Renal cortex interstitium (tissue), 11 donors: ENCODE measurements at regions not wholly inside any gene's neighbourhood (a gene's known extent, or its start where the extent isn't known, plus 50 kb on each side); places are given as distances from the start of the nearest gene placed in this dataset.

Experiments used
- DNase-seq, 11 donors: peaks; one replicate each; pipeline ENCODE4 v3.0.0-alpha.2; 2013; ENCODE audit warnings: low read depth in 9 of 11, low spot score in 4 of 11; ENCODE audit errors: extremely low read depth in 1 of 11

DNA sequence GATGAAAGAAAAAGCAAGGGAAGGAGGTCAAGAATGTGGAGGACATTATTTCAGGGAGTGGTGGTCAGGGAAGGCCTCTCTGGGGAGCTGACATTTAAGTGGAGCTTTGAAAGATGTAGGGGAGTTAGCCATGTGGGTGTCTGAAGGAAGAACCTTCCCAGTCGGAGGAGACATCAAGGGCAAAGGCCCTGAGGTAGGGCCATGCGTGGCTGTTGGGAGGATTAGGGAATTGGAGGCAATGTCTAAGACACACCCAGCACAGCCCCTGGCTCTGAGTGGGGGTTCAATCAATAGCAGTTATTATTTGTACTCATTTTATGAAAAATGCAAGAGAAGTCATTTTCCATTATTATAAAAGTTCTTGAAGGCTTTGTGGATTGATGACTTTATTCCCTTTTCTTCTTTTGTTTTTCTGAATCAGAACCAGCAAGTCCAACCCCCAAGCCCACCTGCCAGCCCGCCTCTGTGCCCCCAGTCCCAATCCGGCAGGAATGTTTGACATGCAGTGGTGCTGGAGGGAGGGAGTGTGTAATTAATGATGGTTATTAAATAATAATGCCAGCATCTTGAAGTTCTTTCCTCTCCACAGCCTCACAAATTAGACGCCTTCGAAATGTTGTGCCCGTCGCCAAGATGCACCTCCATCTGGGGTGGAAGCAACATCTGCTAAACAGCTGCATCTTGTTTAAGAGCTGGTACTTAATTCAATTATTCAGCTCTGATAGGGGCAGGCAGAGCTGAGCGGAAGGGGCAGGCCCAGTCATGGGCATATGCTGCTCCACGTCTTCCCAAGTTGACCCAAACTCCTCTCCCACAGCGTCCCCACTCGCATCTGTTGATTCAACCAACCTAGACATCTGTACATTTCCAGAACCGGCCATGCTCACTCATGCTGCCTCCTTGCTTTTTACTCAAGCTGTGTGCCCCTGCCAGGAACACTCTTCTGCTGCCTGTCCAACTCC, 81.3 kb upstream of the SIRPA start:
- DNase-seq: no peak

GRCh38 chr20:1813101-1813529, 82.1 kb upstream of the SIRPA start:
- no peak for DNase-seq

- no peak for DNase-seq
These were observed 83.3 kb upstream of the SIRPA start for GRCh38 chr20:1811621-1812498.

GRCh38 chr20:1810926-1811620, 84.1 kb upstream of the SIRPA start:
- no peak for DNase-seq

DNA sequence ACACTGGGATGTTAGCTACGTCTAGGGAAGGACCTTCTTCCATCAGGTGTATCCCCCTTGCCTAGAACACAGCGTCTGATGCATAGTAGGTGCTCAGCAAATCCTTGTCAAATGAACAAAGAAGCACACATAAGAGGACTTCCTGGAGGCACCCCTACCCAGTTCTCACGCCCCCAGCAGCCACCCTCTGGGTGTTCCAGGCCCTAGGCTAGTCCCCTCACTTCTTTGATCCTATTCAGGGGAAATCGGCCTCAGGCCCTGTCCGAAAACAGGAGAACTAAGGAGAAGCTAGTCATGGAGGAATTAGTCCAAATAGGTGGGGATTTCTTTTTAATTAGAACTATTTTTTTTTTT, 84.7 kb upstream of the SIRPA start:
- DNase-seq: no peak

- DNase-seq: no peak
These were observed 85.3 kb upstream of the SIRPA start for GRCh38 chr20:1809611-1810510.

DNA sequence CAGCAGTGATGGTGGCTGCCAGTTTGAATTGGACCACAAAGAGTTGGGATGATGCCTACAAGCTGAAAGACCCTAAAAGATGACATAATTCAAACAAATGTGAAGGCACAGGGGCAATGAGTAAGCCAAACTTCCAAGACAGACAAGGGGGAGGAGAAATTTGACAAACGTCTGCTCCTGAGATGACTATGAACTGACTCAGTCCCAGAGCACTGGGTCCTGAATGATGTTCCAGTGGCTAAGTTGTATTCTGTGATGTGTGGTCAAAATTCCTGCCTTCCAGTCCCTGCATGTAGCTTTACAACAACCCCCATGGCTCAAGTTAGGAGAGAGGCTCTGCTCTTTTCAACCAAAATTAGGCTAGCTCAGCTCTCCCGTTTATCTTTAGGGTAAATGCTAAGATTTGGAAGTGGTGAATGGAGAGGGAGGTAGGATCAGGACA, 86.1 kb upstream of the SIRPA start:
- DNase-seq: no peak

DNA sequence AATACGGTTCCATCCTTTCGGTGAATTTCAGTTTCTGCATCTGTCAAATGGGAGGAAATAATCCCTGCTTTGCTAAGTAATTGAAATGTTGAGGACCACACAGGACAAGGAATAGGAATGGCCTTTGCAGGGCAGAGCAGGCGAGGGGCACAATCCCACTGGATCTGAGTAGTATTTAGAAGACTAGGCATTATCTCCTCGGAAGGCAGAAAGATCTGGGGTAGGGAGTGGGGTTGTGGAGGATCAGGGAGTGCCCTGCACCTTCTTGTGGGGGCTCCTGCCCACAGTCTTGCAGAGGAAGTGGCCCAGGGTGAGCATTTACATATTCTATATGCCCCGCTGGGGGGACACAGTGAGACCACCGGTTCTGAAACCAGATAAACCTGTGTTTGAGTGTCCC, 87.1 kb upstream of the SIRPA start:
- no peak for DNase-seq

DNA sequence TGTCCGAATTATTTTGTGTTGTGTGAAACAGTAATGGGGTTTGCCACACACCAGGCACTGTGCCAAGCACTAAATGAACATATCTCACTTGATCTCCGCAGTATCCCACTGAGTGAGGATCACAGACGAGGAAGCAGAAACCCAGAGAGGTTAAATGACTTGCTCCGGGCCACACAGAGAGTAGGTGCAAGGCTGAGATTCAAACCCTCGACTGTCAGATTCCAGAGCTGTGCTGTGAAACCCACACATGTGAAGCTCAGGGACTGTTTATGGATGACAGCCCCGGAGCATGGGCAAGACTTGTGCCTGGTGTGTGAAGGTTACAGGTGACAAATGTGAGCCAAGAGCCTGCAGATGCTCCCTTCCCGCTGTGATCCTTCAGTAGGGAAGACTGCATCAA, 87.8 kb upstream of the SIRPA start:
- no peak for DNase-seq

- no peak for DNase-seq
These were observed 88.8 kb upstream of the SIRPA start for GRCh38 chr20:1806456-1806855.

DNA sequence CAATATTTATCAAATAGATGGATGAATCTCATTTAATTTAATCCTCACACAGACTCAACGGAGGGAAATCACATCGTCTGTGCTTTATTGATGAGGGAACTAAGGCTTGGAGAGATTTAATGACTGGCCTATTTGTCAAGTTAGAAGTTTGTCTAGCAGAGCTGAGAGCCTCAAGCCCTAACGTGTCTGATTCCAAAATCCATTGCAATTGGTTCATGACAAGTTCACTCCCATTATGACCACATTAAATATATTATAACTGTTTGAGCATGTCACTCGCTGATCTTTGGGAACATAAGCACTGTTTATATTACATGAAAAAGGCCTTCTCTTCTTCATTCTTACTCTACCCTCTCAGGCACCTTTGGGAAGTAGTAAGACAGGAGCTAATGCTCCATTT, 89.4 kb upstream of the SIRPA start:
- DNase-seq: no peak

- DNase-seq: no peak
These were observed 90.0 kb upstream of the SIRPA start for GRCh38 chr20:1805161-1805581.

DNA sequence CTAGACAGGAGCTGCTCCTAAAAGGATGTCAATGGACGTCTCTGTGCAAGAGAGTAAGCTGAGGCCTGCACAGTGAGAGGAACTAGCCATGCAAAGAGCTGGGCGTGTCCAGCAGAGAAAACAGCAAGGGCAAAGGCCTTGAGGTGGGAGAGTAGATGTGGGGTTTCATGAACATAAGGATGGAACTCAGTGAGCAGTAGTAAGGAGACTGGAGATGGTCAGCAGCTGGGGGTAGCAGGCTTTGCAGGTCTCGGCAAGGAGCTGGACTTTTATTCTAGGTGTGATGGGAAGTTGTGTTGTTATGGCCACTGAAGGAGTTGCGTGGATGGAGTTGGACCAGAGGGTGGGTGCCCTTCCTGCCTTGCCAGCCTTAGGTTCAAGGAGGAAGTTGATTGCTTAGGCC, 90.7 kb upstream of the SIRPA start:
- no peak for DNase-seq

DNA sequence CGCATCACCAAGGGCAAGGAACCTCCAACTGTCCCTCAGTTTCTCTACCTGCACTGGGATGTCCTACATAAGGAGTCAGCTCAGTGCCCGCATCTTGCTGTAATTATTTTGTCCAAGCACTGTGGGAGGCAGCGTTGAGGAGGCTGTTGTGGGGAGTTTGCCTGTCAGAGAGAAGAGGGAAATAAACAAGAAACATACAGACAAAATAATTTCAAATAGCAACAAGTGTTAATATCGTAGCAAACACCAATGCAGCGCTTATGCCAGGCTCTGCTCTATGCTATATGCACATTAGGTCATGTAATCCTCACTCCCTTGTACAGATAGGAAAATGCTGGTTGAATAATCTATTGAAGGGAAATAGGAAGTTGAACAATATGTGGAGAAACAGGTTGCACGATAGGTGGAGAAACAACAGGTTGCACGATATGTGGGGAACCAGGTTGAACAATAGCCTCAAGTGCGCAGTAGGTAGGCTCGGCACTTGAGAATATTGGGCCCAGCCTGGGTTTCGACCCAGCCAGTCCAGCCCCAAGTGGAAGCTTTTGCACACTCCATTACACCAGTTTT, 91.2 kb upstream of the SIRPA start:
- DNase-seq: no peak

GRCh38 chr20:1803061-1803931, 91.9 kb upstream of the SIRPA start:
- peak in 9 of 11 donors; percentile 32 to 69 (median 53) for DNase-seq

DNA sequence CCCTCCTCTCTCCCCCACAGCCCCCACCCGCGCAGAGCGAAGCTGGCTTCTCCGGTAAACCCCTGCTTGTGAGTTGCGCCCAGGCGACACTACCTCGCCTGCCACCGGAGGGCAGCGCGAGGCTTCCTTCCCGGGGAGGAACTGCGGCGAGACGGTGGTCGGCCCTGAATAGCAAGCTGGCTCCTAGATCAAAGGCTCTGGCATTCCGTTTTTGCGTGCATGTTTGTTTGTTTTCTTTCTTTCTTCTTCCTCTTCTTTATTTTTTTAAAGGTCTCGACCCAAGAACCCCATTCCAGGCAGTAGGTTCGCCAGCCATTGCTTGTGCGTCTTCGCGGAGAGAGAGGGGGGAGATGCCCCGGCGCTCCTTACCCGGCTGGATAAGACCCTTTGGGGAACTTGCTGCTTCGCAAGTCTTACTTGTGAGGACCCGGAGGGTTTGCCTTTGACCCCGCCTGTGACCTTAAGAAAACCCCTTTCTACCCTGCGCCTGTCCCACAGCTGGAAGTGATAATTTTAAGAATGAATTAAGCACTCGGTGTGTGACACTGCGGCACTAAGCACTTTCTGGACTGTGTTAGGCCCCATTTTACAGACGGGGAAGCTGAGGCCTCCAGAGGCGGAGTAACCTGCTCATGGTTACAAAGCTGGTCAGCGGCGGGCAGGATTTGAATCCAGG, 92.7 kb upstream of the SIRPA start:
- DNase-seq: peak in 8 of 11 donors; percentile 42 to 63 (median 60)

GRCh38 chr20:1801929-1802306, 93.3 kb upstream of the SIRPA start:
- no peak for DNase-seq
